ENCODE measurements at regions not wholly inside any gene's neighbourhood (a gene's known extent, or its start where the extent isn't known, plus 50 kb on each side); places are given as distances from the start of the nearest gene placed in this dataset.

DNA sequence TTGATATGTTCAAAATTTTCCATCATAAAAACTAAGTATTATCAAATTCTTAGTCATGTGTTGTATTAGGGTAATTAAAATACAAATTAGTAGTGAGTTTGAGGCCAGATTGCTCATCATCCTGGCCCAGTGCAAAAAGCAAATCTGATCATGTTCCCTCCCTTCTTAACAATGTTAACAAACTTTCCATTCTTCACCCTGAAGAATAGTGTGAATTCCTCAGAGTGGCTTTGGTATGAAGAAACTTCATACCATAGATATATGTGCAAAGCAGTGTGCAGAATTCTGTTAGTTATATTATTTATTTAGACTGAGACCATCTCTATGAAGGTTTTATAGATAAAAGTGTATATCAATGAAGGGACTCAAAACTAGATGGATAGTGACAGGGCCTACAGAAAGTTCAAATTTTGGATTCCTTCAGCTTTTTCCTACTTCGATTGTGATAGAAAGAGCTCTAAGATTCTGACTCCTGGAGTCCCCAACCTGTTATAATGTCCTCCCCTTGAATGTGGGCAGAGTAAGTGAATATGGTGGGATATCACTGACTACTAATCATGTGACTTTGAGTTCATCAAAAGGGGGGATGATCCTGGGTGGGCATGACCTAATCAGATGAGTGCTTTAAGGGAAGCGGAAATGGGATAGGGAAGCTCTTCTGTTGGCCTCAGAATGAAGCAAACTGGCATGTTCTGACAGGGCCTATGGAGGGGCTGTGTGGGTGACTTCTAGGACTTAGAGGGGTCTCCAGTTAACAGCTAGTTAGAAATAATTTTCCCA lies 271.4 kb downstream of the BTG1 start:
- Histone ChIP-seq H3K27ac (ENCODE audit: low read depth, low read length) (no peak overlapping the region), H3K27me3 (ENCODE audit: low read length) (no peaks in the 10 kb centered on the region), H3K79me2 (ENCODE audit: insufficient read depth, low read length) (no peaks in the 10 kb centered on the region), H4K20me1 (ENCODE audit: low read depth, low read length) (no peaks in the 10 kb centered on the region), H3K9me2 (replicated peaks; ENCODE audit: insufficient read depth, low read length) (no peaks in the 10 kb centered on the region), H2AFZ (ENCODE audit: low read depth, low read length, severe bottlenecking) (no peak overlapping the region), H3K4me3 (ENCODE audit: insufficient read depth, low read length, poor library complexity, severe bottlenecking) (no peak overlapping the region), H3K4me2 (ENCODE audit: low read depth, low read length, poor library complexity, severe bottlenecking) (no peak overlapping the region), H3K9ac (ENCODE audit: low read length) (no peak overlapping the region), H3K9me3 (ENCODE audit: insufficient read depth, low read length) (no peaks in the 10 kb centered on the region), H3K36me3 (ENCODE audit: low read length) (no peaks in the 10 kb centered on the region), H3F3A (ENCODE audit: insufficient read depth) (no peaks in the 10 kb centered on the region)
- no peak for TF ChIP-seq EZH2phosphoT487 (conservative IDR thresholded peaks at IDR 0.05; ENCODE audit: low read length)
- TF ChIP-seq, protein P1, sequence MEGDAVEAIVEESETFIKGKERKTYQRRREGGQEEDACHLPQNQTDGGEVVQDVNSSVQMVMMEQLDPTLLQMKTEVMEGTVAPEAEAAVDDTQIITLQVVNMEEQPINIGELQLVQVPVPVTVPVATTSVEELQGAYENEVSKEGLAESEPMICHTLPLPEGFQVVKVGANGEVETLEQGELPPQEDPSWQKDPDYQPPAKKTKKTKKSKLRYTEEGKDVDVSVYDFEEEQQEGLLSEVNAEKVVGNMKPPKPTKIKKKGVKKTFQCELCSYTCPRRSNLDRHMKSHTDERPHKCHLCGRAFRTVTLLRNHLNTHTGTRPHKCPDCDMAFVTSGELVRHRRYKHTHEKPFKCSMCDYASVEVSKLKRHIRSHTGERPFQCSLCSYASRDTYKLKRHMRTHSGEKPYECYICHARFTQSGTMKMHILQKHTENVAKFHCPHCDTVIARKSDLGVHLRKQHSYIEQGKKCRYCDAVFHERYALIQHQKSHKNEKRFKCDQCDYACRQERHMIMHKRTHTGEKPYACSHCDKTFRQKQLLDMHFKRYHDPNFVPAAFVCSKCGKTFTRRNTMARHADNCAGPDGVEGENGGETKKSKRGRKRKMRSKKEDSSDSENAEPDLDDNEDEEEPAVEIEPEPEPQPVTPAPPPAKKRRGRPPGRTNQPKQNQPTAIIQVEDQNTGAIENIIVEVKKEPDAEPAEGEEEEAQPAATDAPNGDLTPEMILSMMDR (IDR thresholded peaks at IDR 0.05; ENCODE audit: insufficient read depth, low read length, poor library complexity, severe bottlenecking) = no peak

DNA sequence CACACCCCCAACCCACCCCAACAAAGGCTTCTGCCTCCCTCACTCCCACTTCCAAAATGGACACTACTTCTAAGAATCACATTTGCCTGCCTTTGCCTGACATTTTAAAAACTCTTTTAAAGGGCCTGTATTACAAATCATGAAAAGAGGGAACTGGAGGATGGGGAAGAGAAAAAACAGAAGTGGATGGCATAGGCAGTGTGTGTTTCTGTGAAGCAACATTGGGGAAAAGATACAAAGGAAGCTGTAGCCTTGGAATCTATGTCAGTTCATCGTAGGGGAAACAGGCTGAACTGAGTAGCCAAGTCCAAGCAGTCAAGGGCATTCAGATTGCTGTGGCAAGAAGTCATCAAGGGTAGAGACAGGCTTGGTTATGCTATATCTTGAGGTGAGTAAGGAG lies 273.9 kb downstream of the BTG1 start:
- no peaks in the 10 kb centered on the region for H3K27me3 ChIP-seq (ENCODE audit: low read length)
- H3K4me3 ChIP-seq (ENCODE audit: insufficient read depth, low read length, poor library complexity, severe bottlenecking) = no peak overlapping the region
- H3F3A ChIP-seq (ENCODE audit: insufficient read depth) = no peaks in the 10 kb centered on the region
- H3K9ac ChIP-seq (ENCODE audit: low read length) = no peak overlapping the region
- no peak overlapping the region for H3K27ac ChIP-seq (ENCODE audit: low read depth, low read length)
- H3K9me2 ChIP-seq (replicated peaks; ENCODE audit: insufficient read depth, low read length) = no peaks in the 10 kb centered on the region
- H2AFZ ChIP-seq (ENCODE audit: low read depth, low read length, severe bottlenecking) = no peak overlapping the region
- H4K20me1 ChIP-seq (ENCODE audit: low read depth, low read length) = no peaks in the 10 kb centered on the region
- no peak overlapping the region for H3K4me2 ChIP-seq (ENCODE audit: low read depth, low read length, poor library complexity, severe bottlenecking)
- H3K36me3 ChIP-seq (ENCODE audit: low read length) = no peaks in the 10 kb centered on the region
- no peaks in the 10 kb centered on the region for H3K79me2 ChIP-seq (ENCODE audit: insufficient read depth, low read length)
- TF ChIP-seq EZH2phosphoT487 (conservative IDR thresholded peaks at IDR 0.05; ENCODE audit: low read length) = no peak
- TF ChIP-seq, protein P1 (IDR thresholded peaks at IDR 0.05; ENCODE audit: insufficient read depth, low read length, poor library complexity, severe bottlenecking) = no peak
- H3K9me3 ChIP-seq (ENCODE audit: insufficient read depth, low read length) = no peaks in the 10 kb centered on the region

DNA sequence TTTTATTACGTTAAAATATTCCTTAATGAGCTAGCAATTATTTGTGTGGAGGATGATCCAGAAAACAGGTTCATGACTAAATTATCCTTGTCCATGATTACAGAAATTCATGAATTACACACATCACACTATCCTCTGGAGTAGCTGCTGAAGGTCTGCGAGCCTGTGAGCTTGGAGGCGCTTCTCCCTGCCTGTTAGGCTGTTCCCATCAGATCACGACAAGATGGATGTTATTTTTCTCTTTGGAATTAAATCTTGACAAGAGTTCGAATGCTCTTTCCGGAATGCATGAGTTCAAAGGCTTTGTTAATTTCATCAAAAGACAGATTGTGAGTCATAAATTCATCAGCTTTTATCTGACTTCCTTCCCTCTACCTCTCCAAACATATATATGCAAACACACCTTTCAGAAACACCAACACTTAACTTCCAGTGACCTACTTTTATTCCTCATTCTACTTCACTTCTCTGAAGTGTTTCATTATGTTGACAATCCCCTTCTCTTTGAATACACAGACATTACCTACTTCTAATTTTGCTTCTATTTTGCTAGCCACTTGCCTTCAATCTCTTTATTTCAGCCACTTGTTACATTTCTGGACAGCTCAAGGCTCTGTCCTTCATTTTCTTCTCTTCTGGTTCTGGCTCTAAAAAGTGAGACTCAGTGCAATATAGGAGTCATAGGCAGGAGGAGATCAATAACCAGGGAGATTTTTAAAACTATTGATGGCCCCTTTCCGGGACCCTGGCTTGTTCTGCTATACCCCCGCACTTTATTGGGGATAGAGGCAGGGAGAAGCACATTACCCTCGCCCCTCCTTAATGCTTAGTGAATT lies 274.6 kb downstream of the BTG1 start:
- no peak overlapping the region for H3K4me2 ChIP-seq (ENCODE audit: low read depth, low read length, poor library complexity, severe bottlenecking)
- H2AFZ ChIP-seq (ENCODE audit: low read depth, low read length, severe bottlenecking) = no peak overlapping the region
- H3K27me3 ChIP-seq (ENCODE audit: low read length) = no peaks in the 10 kb centered on the region
- no peaks in the 10 kb centered on the region for H4K20me1 ChIP-seq (ENCODE audit: low read depth, low read length)
- no peak overlapping the region for H3K27ac ChIP-seq (ENCODE audit: low read depth, low read length)
- no peaks in the 10 kb centered on the region for H3K36me3 ChIP-seq (ENCODE audit: low read length)
- TF ChIP-seq EZH2phosphoT487 (conservative IDR thresholded peaks at IDR 0.05; ENCODE audit: low read length) = no peak
- TF ChIP-seq, protein P1 (IDR thresholded peaks at IDR 0.05; ENCODE audit: insufficient read depth, low read length, poor library complexity, severe bottlenecking) = no peak
- no peaks in the 10 kb centered on the region for H3K79me2 ChIP-seq (ENCODE audit: insufficient read depth, low read length)
- H3K9ac ChIP-seq (ENCODE audit: low read length) = no peak overlapping the region
- no peaks in the 10 kb centered on the region for H3K9me3 ChIP-seq (ENCODE audit: insufficient read depth, low read length)
- no peak overlapping the region for H3K4me3 ChIP-seq (ENCODE audit: insufficient read depth, low read length, poor library complexity, severe bottlenecking)
- H3K9me2 ChIP-seq (replicated peaks; ENCODE audit: insufficient read depth, low read length) = no peaks in the 10 kb centered on the region
- H3F3A ChIP-seq (ENCODE audit: insufficient read depth) = no peaks in the 10 kb centered on the region

Data from SU-DHL-6 (cell line).